Gastrocnemius medialis (tissue), 4 donors: ENCODE measurements at regions not wholly inside any gene's neighbourhood (a gene's known extent, or its start where the extent isn't known, plus 50 kb on each side); places are given as distances from the start of the nearest gene placed in this dataset.

Experiments
- CTCF ChIP-seq, 5 experiments: fragments of 450-650 bp in 3 of 5; fragments of 200-600 bp in 2 of 5; sonication (generic) in 2 of 5; IDR thresholded peaks in 4 of 5; conservative IDR thresholded peaks in 1 of 5; 1 replicate in 4 of 5; 2 replicates in 1 of 5; pipeline ENCODE4 v1.5.1; 2016 to 2019; ENCODE audit warnings: antibody characterized with exemption in 5 of 5, mild to moderate bottlenecking in 3 of 5, moderate library complexity in 3 of 5
- POLR2A ChIP-seq, 2 donors: fragments of 450-650 bp; IDR thresholded peaks; one replicate each; pipeline ENCODE4 v1.6.1; 2017; ENCODE audit warnings: antibody characterized with exemption in 2 of 2, mild to moderate bottlenecking in 2 of 2, moderate library complexity in 2 of 2

GRCh38 chr22:49023879-49024774, 803.5 kb downstream of the BRD1 start:
- TF ChIP-seq CTCF (IDR thresholded peaks at IDR 0.05 in 4 of 5, conservative IDR thresholded peaks at IDR 0.05 in 1 of 5) (no peak), POLR2A (IDR thresholded peaks at IDR 0.05) (no peak)
